ENCODE measurements at regions not wholly inside any gene's neighbourhood (a gene's known extent, or its start where the extent isn't known, plus 50 kb on each side); places are given as distances from the start of the nearest gene placed in this dataset.

DNA sequence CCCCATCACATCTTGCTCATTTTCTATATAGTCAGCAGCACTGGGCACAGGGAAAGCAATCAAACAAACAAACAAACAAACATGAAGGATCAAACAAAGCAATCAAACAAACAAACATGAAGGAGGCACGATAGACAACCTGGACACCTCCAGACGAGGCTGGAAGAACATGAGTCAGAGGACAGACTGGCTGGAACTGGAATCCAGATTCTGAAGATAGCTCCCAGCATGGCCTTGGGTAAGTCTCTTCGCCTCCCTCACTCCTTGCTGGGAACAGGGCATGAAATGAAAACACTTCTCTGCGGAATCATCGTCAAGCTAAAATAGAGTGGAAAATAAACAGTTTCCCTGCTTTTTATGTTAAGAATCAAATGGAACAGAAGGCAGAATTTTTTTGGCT is 984.8 kb downstream of the VRK1 start:
- Histone ChIP-seq H3K4me1 (ENCODE audit: control insufficient read depth, insufficient read depth, low read length) (no peaks in the 10 kb centered on the region), H3K4me3 (ENCODE audit: low read length) (no peak overlapping the region), H3K9me3 (ENCODE audit: control insufficient read depth, low read length) (no peaks in the 10 kb centered on the region), H3K36me3 (ENCODE audit: control insufficient read depth, insufficient read depth, low read length) (no peaks in the 10 kb centered on the region), H3K27me3 (ENCODE audit: control insufficient read depth, insufficient read depth, low read length, poor library complexity, severe bottlenecking) (no peaks in the 10 kb centered on the region), H3K27ac (ENCODE audit: low read depth, low read length) (no peak overlapping the region), H3K9ac (ENCODE audit: extremely low read depth, low read length, poor library complexity, severe bottlenecking) (no peak overlapping the region)
- WGBS, 2 experiments (ENCODE audit: insufficient coverage in 1 of 2, insufficient read length in 1 of 2) = 96% methylated on average over 5 of the region's 5 CpGs
- Mint-ChIP-seq H3K9me3 (peaks cover 3% of the 10 kb centered on the region), H3K27ac (no peak overlapping the region), H3K36me3 (ENCODE audit: low read depth) (no peaks in the 10 kb centered on the region), H3K4me1 (no peaks in the 10 kb centered on the region), H3K27me3 (ENCODE audit: insufficient read depth) (no peaks in the 10 kb centered on the region), H3K4me3 (no peak overlapping the region)
- DNase-seq = no peak
- TF ChIP-seq, protein P1, sequence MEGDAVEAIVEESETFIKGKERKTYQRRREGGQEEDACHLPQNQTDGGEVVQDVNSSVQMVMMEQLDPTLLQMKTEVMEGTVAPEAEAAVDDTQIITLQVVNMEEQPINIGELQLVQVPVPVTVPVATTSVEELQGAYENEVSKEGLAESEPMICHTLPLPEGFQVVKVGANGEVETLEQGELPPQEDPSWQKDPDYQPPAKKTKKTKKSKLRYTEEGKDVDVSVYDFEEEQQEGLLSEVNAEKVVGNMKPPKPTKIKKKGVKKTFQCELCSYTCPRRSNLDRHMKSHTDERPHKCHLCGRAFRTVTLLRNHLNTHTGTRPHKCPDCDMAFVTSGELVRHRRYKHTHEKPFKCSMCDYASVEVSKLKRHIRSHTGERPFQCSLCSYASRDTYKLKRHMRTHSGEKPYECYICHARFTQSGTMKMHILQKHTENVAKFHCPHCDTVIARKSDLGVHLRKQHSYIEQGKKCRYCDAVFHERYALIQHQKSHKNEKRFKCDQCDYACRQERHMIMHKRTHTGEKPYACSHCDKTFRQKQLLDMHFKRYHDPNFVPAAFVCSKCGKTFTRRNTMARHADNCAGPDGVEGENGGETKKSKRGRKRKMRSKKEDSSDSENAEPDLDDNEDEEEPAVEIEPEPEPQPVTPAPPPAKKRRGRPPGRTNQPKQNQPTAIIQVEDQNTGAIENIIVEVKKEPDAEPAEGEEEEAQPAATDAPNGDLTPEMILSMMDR (conservative IDR thresholded peaks at IDR 0.05) = no peak

DNA sequence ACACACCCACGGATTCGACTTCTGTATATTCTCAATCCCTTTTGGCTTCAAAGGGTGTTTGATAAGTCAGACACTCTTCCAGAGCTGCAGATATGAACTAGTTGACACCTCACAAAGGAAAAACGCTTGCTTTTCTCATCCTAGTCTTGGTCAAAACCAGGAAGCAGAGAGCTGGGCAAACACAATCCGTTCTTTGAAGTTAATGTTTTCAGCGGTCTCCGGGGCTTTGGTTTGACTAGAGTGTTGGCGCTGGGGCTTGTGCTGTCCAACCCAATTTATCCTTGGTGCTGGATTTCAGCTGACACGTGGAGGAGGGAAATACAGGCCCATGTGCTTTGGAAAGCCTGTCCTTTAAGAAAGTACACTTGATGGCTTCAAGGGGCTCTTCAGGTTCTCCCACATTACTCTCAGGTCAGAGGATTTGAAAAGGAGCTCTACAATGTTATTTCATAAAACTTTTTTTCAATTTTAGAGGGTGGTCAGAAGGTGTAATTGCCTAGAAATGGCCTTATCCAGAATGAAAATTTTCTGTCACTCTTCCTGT is 985.8 kb downstream of the VRK1 start:
- Histone ChIP-seq H3K36me3 (ENCODE audit: control insufficient read depth, insufficient read depth, low read length) (no peaks in the 10 kb centered on the region), H3K27me3 (ENCODE audit: control insufficient read depth, insufficient read depth, low read length, poor library complexity, severe bottlenecking) (no peaks in the 10 kb centered on the region), H3K9ac (ENCODE audit: extremely low read depth, low read length, poor library complexity, severe bottlenecking) (no peak overlapping the region), H3K4me3 (ENCODE audit: low read length) (no peak overlapping the region), H3K4me1 (ENCODE audit: control insufficient read depth, insufficient read depth, low read length) (no peaks in the 10 kb centered on the region), H3K27ac (ENCODE audit: low read depth, low read length) (no peak overlapping the region), H3K9me3 (ENCODE audit: control insufficient read depth, low read length) (no peaks in the 10 kb centered on the region)
- Mint-ChIP-seq H3K27ac (no peak overlapping the region), H3K4me1 (no peaks in the 10 kb centered on the region), H3K36me3 (ENCODE audit: low read depth) (no peaks in the 10 kb centered on the region), H3K27me3 (ENCODE audit: insufficient read depth) (no peaks in the 10 kb centered on the region), H3K9me3 (peaks cover 3% of the 10 kb centered on the region), H3K4me3 (no peak overlapping the region)
- no peak for DNase-seq
- TF ChIP-seq, protein P1 (conservative IDR thresholded peaks at IDR 0.05) = no peak
- WGBS, 2 experiments (ENCODE audit: insufficient coverage in 1 of 2, insufficient read length in 1 of 2) = 92 to 93% methylated on average over 8 of the region's 8 CpGs

DNA sequence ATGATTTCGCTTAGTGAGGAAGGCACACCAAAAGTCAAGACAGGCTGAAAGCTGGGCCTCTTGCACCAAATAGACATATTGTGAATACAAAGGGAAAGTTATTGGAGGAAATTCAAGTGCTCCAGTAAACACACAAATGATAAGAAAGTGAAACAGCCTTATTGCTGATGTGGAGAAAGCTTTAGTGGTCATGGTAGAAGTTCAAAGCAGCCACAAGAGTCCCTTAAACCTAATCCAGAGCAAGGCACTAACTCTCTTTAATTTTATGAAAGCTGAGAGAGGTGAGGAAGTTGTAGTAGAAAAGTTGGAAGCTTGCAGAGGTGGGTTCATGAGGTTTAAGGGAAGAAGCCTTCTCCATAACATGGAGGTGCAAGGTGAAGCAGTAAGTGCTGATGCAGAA is 988.3 kb downstream of the VRK1 start:
- TF ChIP-seq, protein P1 (conservative IDR thresholded peaks at IDR 0.05) = no peak
- no peaks in the 10 kb centered on the region for H3K9me3 ChIP-seq (ENCODE audit: control insufficient read depth, low read length)
- 77% methylated on average over 1 of the region's 1 CpG; no CpG with 5 or more reads in 1 of the 2 experiments for WGBS, 2 experiments (ENCODE audit: insufficient coverage in 1 of 2, insufficient read length in 1 of 2)
- no peak overlapping the region for H3K27ac ChIP-seq (ENCODE audit: low read depth, low read length)
- no peak overlapping the region for H3K9ac ChIP-seq (ENCODE audit: extremely low read depth, low read length, poor library complexity, severe bottlenecking)
- H3K27me3 ChIP-seq (ENCODE audit: control insufficient read depth, insufficient read depth, low read length, poor library complexity, severe bottlenecking) = no peaks in the 10 kb centered on the region
- H3K4me1 ChIP-seq (ENCODE audit: control insufficient read depth, insufficient read depth, low read length) = no peaks in the 10 kb centered on the region
- Mint-ChIP-seq H3K9me3 (peaks cover 3% of the 10 kb centered on the region), H3K4me3 (no peak overlapping the region), H3K27ac (no peak overlapping the region), H3K4me1 (no peaks in the 10 kb centered on the region), H3K36me3 (ENCODE audit: low read depth) (no peaks in the 10 kb centered on the region), H3K27me3 (ENCODE audit: insufficient read depth) (no peaks in the 10 kb centered on the region)
- H3K36me3 ChIP-seq (ENCODE audit: control insufficient read depth, insufficient read depth, low read length) = no peaks in the 10 kb centered on the region
- H3K4me3 ChIP-seq (ENCODE audit: low read length) = no peak overlapping the region
- DNase-seq = no peak

Data from endodermal cell (in vitro differentiated cells).